AG09319 (cell line): ENCODE measurements at regions not wholly inside any gene's neighbourhood (a gene's known extent, or its start where the extent isn't known, plus 50 kb on each side); places are given as distances from the start of the nearest gene placed in this dataset.

Source experiments
- DNase-seq: peaks from one replicate; pipeline ENCODE4 v3.0.0-alpha.2; 2010; ENCODE audit warnings: low read depth; ENCODE audit errors: extremely low read depth
- CTCF ChIP-seq: IDR thresholded peaks from 2 replicates; pipeline ENCODE4 v1.5.1; 2011; ENCODE audit warnings: low read depth, mild to moderate bottlenecking, inconsistent platforms, low read length, moderate library complexity

GRCh38 chr6:139967497-139967896 is 593.0 kb upstream of the CITED2 start:
- no peak for DNase-seq
- no peak for TF ChIP-seq CTCF

DNA sequence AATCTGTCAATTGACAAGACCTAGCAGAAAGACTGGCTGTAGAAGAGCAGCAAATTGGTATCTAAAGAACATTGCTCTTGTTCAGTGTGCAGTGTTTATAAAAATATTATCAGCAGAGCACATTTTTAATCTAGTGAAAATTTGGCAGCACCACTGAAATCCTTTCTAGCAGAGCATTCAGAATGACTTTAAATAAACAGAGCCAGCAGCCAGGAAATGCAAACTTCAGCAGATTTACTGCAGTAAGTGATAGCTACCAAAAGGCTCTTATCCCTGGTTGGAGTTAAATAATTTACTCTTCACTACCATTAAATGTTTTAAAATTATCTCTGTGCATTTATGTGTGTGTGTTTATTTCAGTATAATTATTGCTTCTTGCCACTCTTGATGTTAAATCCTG is 590.9 kb upstream of the CITED2 start:
- TF ChIP-seq CTCF = no peak
- DNase-seq = no peak

- no peak for DNase-seq
- TF ChIP-seq CTCF = no peak
These were observed 590.3 kb upstream of the CITED2 start for GRCh38 chr6:139964737-139965136.

- DNase-seq = no peak
- no peak for TF ChIP-seq CTCF
These were observed 588.4 kb upstream of the CITED2 start for GRCh38 chr6:139962654-139963347.

DNA sequence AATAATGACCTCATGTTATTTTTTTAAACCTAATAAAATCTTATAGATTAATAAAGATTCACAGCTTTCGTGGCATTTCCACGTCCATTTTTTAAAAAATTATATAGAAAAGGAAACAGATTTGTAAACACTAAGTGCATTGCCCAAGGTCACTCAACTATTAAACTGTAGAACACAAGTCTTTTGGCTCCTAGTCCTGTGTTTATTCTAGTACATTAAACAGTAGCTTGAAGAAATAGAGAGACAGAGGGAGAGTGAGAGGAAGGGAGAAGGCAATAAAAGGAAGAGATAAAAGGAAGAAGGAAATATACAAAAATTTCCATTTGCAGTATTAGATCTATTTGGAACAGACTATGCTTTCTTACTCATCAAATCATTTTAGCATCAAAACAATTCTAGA is 586.7 kb upstream of the CITED2 start:
- no peak for TF ChIP-seq CTCF
- DNase-seq = no peak

DNA sequence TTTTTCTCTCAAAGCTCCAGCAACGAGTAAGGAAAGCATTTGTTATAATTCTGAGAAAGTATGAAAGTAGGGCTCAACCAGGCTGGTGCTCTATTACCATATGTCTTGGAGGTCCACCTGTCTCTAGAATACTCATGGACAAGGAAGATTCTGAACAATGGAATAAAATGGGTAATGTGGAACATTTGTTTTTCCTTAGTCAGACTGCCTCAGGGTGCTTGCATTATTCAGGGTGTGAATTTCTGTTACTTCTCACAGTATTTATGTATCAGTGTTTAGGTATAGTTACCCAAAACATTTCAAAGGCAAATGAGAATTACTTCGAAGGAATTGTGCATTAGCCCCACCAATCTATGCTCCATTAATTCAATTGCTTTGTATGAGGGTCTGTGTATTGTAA is 586.2 kb upstream of the CITED2 start:
- TF ChIP-seq CTCF = no peak

GRCh38 chr6:139955366-139956155 is 581.1 kb upstream of the CITED2 start:
- DNase-seq = no peak
- no peak for TF ChIP-seq CTCF

More for the DNA sequence above, 586.2 kb upstream of the CITED2 start:
- DNase-seq = no peak
